H9 (cell line): ENCODE measurements at regions not wholly inside any gene's neighbourhood (a gene's known extent, or its start where the extent isn't known, plus 50 kb on each side); places are given as distances from the start of the nearest gene placed in this dataset.

Source experiments
- DNase-seq: peaks from one replicate; pipeline ENCODE4 v3.0.0-alpha.2; 2017
- H2AFZ ChIP-seq: one replicate; pipeline ENCODE4 v1.6.1; 2013; ENCODE audit warnings: mild to moderate bottlenecking, low read length, control low read depth, moderate library complexity
- H2AK5ac ChIP-seq: 2 replicates; pipeline ENCODE4 v1.6.1; 2013; ENCODE audit warnings: low read length, control low read depth, mixed read lengths; ENCODE audit not compliant: insufficient read length
- H2BK120ac ChIP-seq: one replicate; pipeline ENCODE4 v1.6.1; 2013; ENCODE audit warnings: low read depth, mild to moderate bottlenecking, low read length, control low read depth, inconsistent platforms; ENCODE audit not compliant: poor library complexity, severe bottlenecking
- H2BK12ac ChIP-seq: 2 replicates; pipeline ENCODE4 v1.6.1; 2013; ENCODE audit warnings: low read length, control low read depth, mixed read lengths, low read depth; ENCODE audit not compliant: insufficient read length
- H2BK15ac ChIP-seq: 2 replicates; pipeline ENCODE4 v1.6.1; 2013; ENCODE audit warnings: low read depth, low read length, control low read depth
- H2BK20ac ChIP-seq: one replicate; pipeline ENCODE4 v1.6.1; 2013; ENCODE audit warnings: low read depth, mild to moderate bottlenecking, low read length, control low read depth, inconsistent platforms; ENCODE audit not compliant: poor library complexity, severe bottlenecking
- H2BK5ac ChIP-seq: 2 replicates; pipeline ENCODE4 v1.6.1; 2013; ENCODE audit warnings: low read length, control low read depth, mixed read lengths; ENCODE audit not compliant: insufficient read length
- H3K14ac ChIP-seq: 2 replicates; pipeline ENCODE4 v1.6.1; 2013; ENCODE audit warnings: low read length, control low read depth; ENCODE audit not compliant: insufficient read depth
- H3K18ac ChIP-seq: 2 replicates; pipeline ENCODE4 v1.6.1; 2013; ENCODE audit warnings: low read depth, mild to moderate bottlenecking, mixed read lengths, low read length, control low read depth; ENCODE audit not compliant: insufficient read length
- H3K23ac ChIP-seq: 2 replicates; pipeline ENCODE4 v1.6.1; 2013; ENCODE audit warnings: low read length, control low read depth, mixed read lengths, low read depth; ENCODE audit not compliant: insufficient read length
- H3K23me2 ChIP-seq: 2 replicates; pipeline ENCODE4 v1.6.1; 2013; ENCODE audit warnings: low read depth, mild to moderate bottlenecking, mixed read lengths, low read length, control low read depth; ENCODE audit not compliant: insufficient read length, poor library complexity, severe bottlenecking
- H3K27ac ChIP-seq: 2 replicates; pipeline ENCODE4 v1.5.1; 2013; ENCODE audit warnings: low read length, control low read depth, mixed read lengths, low read depth; ENCODE audit not compliant: insufficient read length
- H3K27me3 ChIP-seq: 2 replicates; pipeline ENCODE4 v1.6.1; 2013; ENCODE audit warnings: low read length, control low read depth, inconsistent platforms; ENCODE audit not compliant: insufficient read depth
- H3K4ac ChIP-seq: 2 replicates; pipeline ENCODE4 v1.6.1; 2013; ENCODE audit warnings: low read depth, mild to moderate bottlenecking, control low read depth, inconsistent platforms, low read length, moderate library complexity
- H3K4me1 ChIP-seq: 2 replicates; pipeline ENCODE4 v1.6.1; 2013; ENCODE audit warnings: low read length, control low read depth, inconsistent platforms; ENCODE audit not compliant: insufficient read depth
- H3K4me2 ChIP-seq: 2 replicates; pipeline ENCODE4 v1.6.1; 2013; ENCODE audit warnings: low read length, control low read depth, mixed read lengths; ENCODE audit not compliant: insufficient read length, insufficient read depth
- H3K56ac ChIP-seq: 2 replicates; pipeline ENCODE4 v1.6.1; 2013; ENCODE audit warnings: low read depth, mild to moderate bottlenecking, mixed read lengths, low read length, control low read depth; ENCODE audit not compliant: insufficient read length
- H3K79me1 ChIP-seq: 2 replicates; pipeline ENCODE4 v1.6.1; 2013; ENCODE audit warnings: low read depth, mild to moderate bottlenecking, moderate library complexity, low read length, control low read depth, inconsistent platforms; ENCODE audit not compliant: insufficient read depth, poor library complexity, severe bottlenecking
- H3K79me2 ChIP-seq: 2 replicates; pipeline ENCODE4 v1.6.1; 2013; ENCODE audit warnings: low read length, control low read depth, inconsistent platforms; ENCODE audit not compliant: insufficient read depth
- H3K9ac ChIP-seq: 2 replicates; pipeline ENCODE4 v1.6.1; 2013; ENCODE audit warnings: low read length, control low read depth, mixed read lengths; ENCODE audit not compliant: insufficient read length; ENCODE audit errors: extremely low read depth
- H3K9me3 ChIP-seq: one replicate; pipeline ENCODE4 v1.6.1; 2013; ENCODE audit warnings: low read depth, low read length, inconsistent platforms; ENCODE audit not compliant: control insufficient read depth
- H3T11ph ChIP-seq: one replicate; pipeline ENCODE4 v1.6.1; 2013; ENCODE audit warnings: mild to moderate bottlenecking, low read length, control low read depth, inconsistent platforms
- H4K20me1 ChIP-seq: one replicate; pipeline ENCODE4 v1.6.1; 2013; ENCODE audit not compliant: control insufficient read depth, insufficient read length, insufficient read depth
- H4K5ac ChIP-seq: 2 replicates; pipeline ENCODE4 v1.6.1; 2013; ENCODE audit warnings: low read depth, mild to moderate bottlenecking, mixed read lengths, low read length, control low read depth; ENCODE audit not compliant: insufficient read length
- H4K8ac ChIP-seq: replicated peaks from 2 replicates; pipeline ENCODE4 v1.6.1; 2013; ENCODE audit warnings: low read length, control low read depth, mixed read lengths, low read depth; ENCODE audit not compliant: insufficient read length
- H4K91ac ChIP-seq: 2 replicates; pipeline ENCODE4 v1.6.1; 2013; ENCODE audit warnings: low read depth, mild to moderate bottlenecking, moderate library complexity, mixed read lengths, low read length, control low read depth; ENCODE audit not compliant: insufficient read length
- H3K27ac Mint-ChIP-seq, 3 experiments: 2 replicates in 2 of 3; 3 replicates in 1 of 3; pipeline ENCODE4 v1.8.0; 2020 to 2021; ENCODE audit warnings: mixed read lengths in 3 of 3, mild to moderate bottlenecking in 1 of 3, moderate library complexity in 1 of 3
- H3K27me3 Mint-ChIP-seq: 2 replicates; pipeline ENCODE4 v1.8.0; 2021; ENCODE audit warnings: low read depth, mild to moderate bottlenecking, moderate library complexity, mixed read lengths
- H3K36me3 Mint-ChIP-seq, 3 experiments: 2 replicates in 2 of 3; 3 replicates in 1 of 3; pipeline ENCODE4 v1.8.0; 2020 to 2021; ENCODE audit warnings: low read depth in 3 of 3, mixed read lengths in 3 of 3; ENCODE audit not compliant: insufficient read depth in 1 of 3
- H3K4me1 Mint-ChIP-seq, 2 experiments: 2 replicates each; pipeline ENCODE4 v1.8.0; 2020; ENCODE audit warnings: mixed read lengths in 2 of 2
- H3K4me3 Mint-ChIP-seq, 2 experiments: 2 replicates in 1 of 2; 3 replicates in 1 of 2; pipeline ENCODE4 v1.8.0; 2020 to 2021; ENCODE audit warnings: mild to moderate bottlenecking in 2 of 2, mixed read lengths in 2 of 2, moderate library complexity in 1 of 2
- H3K9me3 Mint-ChIP-seq, 2 experiments: 2 replicates in 1 of 2; 3 replicates in 1 of 2; pipeline ENCODE4 v1.8.0; 2020; ENCODE audit warnings: mild to moderate bottlenecking in 2 of 2, mixed read lengths in 2 of 2, moderate library complexity in 1 of 2
- WGBS: extraction: QIAGEN DNeasy Blood & Tissue Kit; methylation state at CpG from one replicate; pipeline ENCODE4 v1.1.7; 2013; ENCODE audit warnings: missing lambda C conversion rate, low lambda C conversion rate, mixed read lengths; ENCODE audit not compliant: insufficient read length; ENCODE audit errors: extremely low coverage; 5-methylcytosine and 5-hydroxymethylcytosine counted together
- TF ChIP-seq, protein P1 (sequence below): fragments of 200-600 bp; sonication (generic); conservative IDR thresholded peaks from 3 replicates; pipeline ENCODE4 v1.8.0; 2021; ENCODE audit warnings: antibody characterized with exemption, mild to moderate bottlenecking

DNA sequence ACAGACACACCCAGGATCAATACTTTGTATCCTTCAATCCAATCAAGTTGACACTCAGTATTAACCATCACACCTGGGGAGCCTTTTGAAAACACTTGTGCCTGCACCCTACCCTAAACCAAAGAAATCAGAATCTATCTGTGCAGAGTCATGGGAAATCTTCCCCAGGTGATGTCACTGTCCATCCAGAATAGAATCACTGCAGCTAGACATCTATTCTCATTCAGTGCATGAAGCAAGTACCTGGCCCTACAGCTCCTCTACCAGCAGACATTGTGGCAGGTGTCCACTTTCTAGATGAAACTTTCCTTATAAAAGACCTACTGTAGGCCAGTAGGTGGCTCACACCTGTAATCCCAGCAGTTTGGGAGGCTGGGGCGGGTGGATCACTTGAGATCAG lies 262.4 kb upstream of the MARCKS start:
- peaks cover 0 to 10% (median 6%) of the 10 kb centered on the region in 3 experiments; a peak in 4 of 7 replicates for H3K36me3 Mint-ChIP-seq
- peaks cover 44 to 45% of the 10 kb centered on the region in 2 experiments for H3K4me1 Mint-ChIP-seq

More for the DNA sequence above, 262.4 kb upstream of the MARCKS start:
- Histone ChIP-seq H3K4me2 (no peak overlapping the region), H3K23me2 (no peaks in the 10 kb centered on the region), H3K18ac (no peak overlapping the region), H3K9me3 (no peaks in the 10 kb centered on the region), H2BK12ac (no peak overlapping the region), H4K8ac (no peak overlapping the region), H3K79me1 (no peaks in the 10 kb centered on the region), H2BK20ac (no peak overlapping the region), H3K4ac (no peak overlapping the region), H4K5ac (no peak overlapping the region), H2BK15ac (no peak overlapping the region), H3K27ac (no peak overlapping the region), H2AK5ac (no peak overlapping the region), H4K91ac (no peak overlapping the region), H3K79me2 (no peaks in the 10 kb centered on the region), H3K27me3 (no peaks in the 10 kb centered on the region), H3K14ac (no peak overlapping the region), H3K4me1 (peaks cover 25% of the 10 kb centered on the region), H3K56ac (no peak overlapping the region), H3T11ph (no peak overlapping the region), H3K23ac (no peak overlapping the region), H3K9ac (no peak overlapping the region), H2BK5ac (no peak overlapping the region), H2BK120ac (no peak overlapping the region), H2AFZ (no peak overlapping the region), H4K20me1 (no peaks in the 10 kb centered on the region)
- TF ChIP-seq, protein P1, sequence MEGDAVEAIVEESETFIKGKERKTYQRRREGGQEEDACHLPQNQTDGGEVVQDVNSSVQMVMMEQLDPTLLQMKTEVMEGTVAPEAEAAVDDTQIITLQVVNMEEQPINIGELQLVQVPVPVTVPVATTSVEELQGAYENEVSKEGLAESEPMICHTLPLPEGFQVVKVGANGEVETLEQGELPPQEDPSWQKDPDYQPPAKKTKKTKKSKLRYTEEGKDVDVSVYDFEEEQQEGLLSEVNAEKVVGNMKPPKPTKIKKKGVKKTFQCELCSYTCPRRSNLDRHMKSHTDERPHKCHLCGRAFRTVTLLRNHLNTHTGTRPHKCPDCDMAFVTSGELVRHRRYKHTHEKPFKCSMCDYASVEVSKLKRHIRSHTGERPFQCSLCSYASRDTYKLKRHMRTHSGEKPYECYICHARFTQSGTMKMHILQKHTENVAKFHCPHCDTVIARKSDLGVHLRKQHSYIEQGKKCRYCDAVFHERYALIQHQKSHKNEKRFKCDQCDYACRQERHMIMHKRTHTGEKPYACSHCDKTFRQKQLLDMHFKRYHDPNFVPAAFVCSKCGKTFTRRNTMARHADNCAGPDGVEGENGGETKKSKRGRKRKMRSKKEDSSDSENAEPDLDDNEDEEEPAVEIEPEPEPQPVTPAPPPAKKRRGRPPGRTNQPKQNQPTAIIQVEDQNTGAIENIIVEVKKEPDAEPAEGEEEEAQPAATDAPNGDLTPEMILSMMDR: no peak
- DNase-seq: no peak
- no peaks in the 10 kb centered on the region for H3K27me3 Mint-ChIP-seq
- H3K4me3 Mint-ChIP-seq: no peak overlapping the region
- H3K27ac Mint-ChIP-seq: 0 out of 7 replicates have a peak overlapping the region, but pooled peaks of 1 of the 3 experiments have one; percentile 8
- H3K9me3 Mint-ChIP-seq: peaks cover 0 to 4% of the 10 kb centered on the region in 2 experiments; a peak in 4 of 5 replicates
- no CpG with 5 or more reads among the region's 1 CpG for WGBS
